MCF 10A (cell line): ENCODE measurements at regions not wholly inside any gene's neighbourhood (a gene's known extent, or its start where the extent isn't known, plus 50 kb on each side); places are given as distances from the start of the nearest gene placed in this dataset.

ENCODE experiments used
- BruUV-seq: library from RNA; stranded (reverse); fragments of 400-500 nt; replicated peaks from 2 replicates; lab custom pipeline; 2021; lab: Mats Ljungman, UMichigan
- CTCF ChIA-PET: fragments of 300-600 bp; sonication (Branson Sonifier 250); formaldehyde crosslinking; extraction: SDS; loops from one replicate; lab custom pipeline; 2021; ENCODE audit warnings: antibody characterized with exemption, inconsistent platforms; lab: Yijun Ruan, JAX
- POLR2A ChIA-PET: fragments of 300-600, 350-650 bp; sonication (Branson Sonifier 250); formaldehyde crosslinking; extraction: SDS; loops from one replicate; lab custom pipeline; 2020; ENCODE audit warnings: antibody characterized with exemption, inconsistent platforms; lab: Yijun Ruan, JAX
- DNase-seq: peaks from one replicate; pipeline ENCODE4 v3.0.0-alpha.2; 2018; ENCODE audit not compliant: unreplicated experiment
- H3K27ac Mint-ChIP-seq: one replicate; pipeline ENCODE4 v1.8.0; 2022; ENCODE audit warnings: mild to moderate bottlenecking, low read depth, mixed read lengths; ENCODE audit not compliant: unreplicated experiment
- H3K27me3 Mint-ChIP-seq: one replicate; pipeline ENCODE4 v1.8.0; 2022; ENCODE audit warnings: mixed read lengths; ENCODE audit not compliant: insufficient read depth, unreplicated experiment
- H3K36me3 Mint-ChIP-seq: one replicate; pipeline ENCODE4 v1.8.0; 2022; ENCODE audit warnings: mild to moderate bottlenecking, moderate library complexity, mixed read lengths; ENCODE audit not compliant: insufficient read depth, unreplicated experiment
- H3K4me1 Mint-ChIP-seq: one replicate; pipeline ENCODE4 v1.8.0; 2022; ENCODE audit warnings: mixed read lengths; ENCODE audit not compliant: insufficient read depth, unreplicated experiment
- H3K4me3 Mint-ChIP-seq: one replicate; pipeline ENCODE4 v1.8.0; 2022; ENCODE audit warnings: mild to moderate bottlenecking, moderate library complexity, mixed read lengths; ENCODE audit not compliant: unreplicated experiment
- H3K9me3 Mint-ChIP-seq: one replicate; pipeline ENCODE4 v1.8.0; 2022; ENCODE audit warnings: mixed read lengths; ENCODE audit not compliant: unreplicated experiment
- CTCF ChIP-seq: fragments of 200-600 bp; IDR thresholded peaks from one replicate; pipeline ENCODE4 v1.8.0; 2022; ENCODE audit warnings: antibody characterized with exemption, mild to moderate bottlenecking; ENCODE audit not compliant: unreplicated experiment
- intact Hi-C: fragments of 100-400 bp; cut with micrococcal nuclease; formaldehyde crosslinking; loops from 2 replicates; pipeline ENCODE4 v1.14.1; 2022

GRCh38 chr6:76706086-76706485, 633.6 kb upstream of the IMPG1 start:
- H3K4me3 Mint-ChIP-seq = no peak overlapping the region
- H3K9me3 Mint-ChIP-seq = no peaks in the 10 kb centered on the region
- peaks cover 15% of the 10 kb centered on the region for H3K4me1 Mint-ChIP-seq
- CTCF ChIA-PET = no interaction called here
- no peak overlapping the region for H3K27ac Mint-ChIP-seq
- no TSS peak for BruUV-seq
- no peak for TF ChIP-seq CTCF
- intact Hi-C loops = no loop called here
- POLR2A ChIA-PET = no interaction called here
- no peaks in the 10 kb centered on the region for H3K27me3 Mint-ChIP-seq
- H3K36me3 Mint-ChIP-seq = no peaks in the 10 kb centered on the region
- DNase-seq = no peak

DNA sequence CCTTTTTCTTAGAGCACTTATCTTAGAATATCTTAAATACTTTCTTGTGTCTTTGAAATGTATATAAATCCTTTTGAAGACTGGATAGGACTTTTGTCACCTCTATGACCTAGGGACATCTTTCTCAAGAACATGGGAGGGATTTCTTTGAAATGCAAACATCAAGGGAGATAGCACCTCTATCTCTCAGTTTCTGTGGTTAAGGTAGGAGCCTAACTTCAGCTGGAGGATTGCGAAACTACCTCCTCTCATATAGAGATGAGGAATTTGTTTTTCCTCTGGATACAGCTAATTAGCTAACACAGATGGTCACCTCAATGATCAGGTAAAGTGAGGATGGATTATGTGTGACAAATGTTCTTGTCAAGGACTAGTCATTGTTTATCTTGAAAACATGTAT, 631.3 kb upstream of the IMPG1 start:
- no peaks in the 10 kb centered on the region for H3K36me3 Mint-ChIP-seq
- H3K4me1 Mint-ChIP-seq = peaks cover 15% of the 10 kb centered on the region
- no TSS peak for BruUV-seq
- H3K9me3 Mint-ChIP-seq = no peaks in the 10 kb centered on the region
- intact Hi-C loops = no loop called here
- H3K4me3 Mint-ChIP-seq = no peak overlapping the region
- no peak overlapping the region for H3K27ac Mint-ChIP-seq
- DNase-seq = peak; percentile 21
- POLR2A ChIA-PET = interaction anchor here (0.6 kb wide), 1 partner anchor 134 kb away, joined by 3 read pairs; no protein-coding TSS in a partner anchor
- CTCF ChIA-PET = no interaction called here
- TF ChIP-seq CTCF = no peak
- no peaks in the 10 kb centered on the region for H3K27me3 Mint-ChIP-seq

GRCh38 chr6:76703285-76703684, 630.8 kb upstream of the IMPG1 start:
- Mint-ChIP-seq H3K36me3 (no peaks in the 10 kb centered on the region), H3K27ac (no peak overlapping the region), H3K4me3 (no peak overlapping the region), H3K4me1 (peaks cover 15% of the 10 kb centered on the region), H3K9me3 (no peaks in the 10 kb centered on the region), H3K27me3 (no peaks in the 10 kb centered on the region)
- ChIA-PET POLR2A (interaction anchor here (0.6 kb wide), 1 partner anchor 134 kb away, joined by 3 read pairs; no protein-coding TSS in a partner anchor), CTCF (no interaction called here)
- no TSS peak for BruUV-seq
- TF ChIP-seq CTCF = no peak
- intact Hi-C loops = no loop called here
- no peak for DNase-seq

DNA sequence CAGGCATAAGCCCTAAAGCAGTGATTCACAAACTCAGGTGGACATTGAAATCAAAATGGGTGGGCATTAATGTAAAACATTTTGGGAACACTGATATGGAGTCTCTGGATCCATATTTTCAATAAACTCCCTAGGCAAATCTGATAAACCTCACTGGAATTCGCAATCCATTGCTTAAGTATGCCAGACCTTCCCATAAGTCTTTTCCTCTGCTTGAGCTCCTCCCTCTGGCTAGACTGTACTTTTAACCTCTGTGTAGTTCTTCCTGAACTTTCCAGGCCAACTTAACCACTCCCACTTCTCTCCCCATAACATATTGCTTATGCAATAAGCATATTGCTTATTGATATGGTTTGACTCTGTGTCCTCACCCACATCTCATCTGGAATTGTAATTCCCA, 629.7 kb upstream of the IMPG1 start:
- Mint-ChIP-seq H3K4me3 (no peak overlapping the region), H3K27ac (peak overlapping the region; percentile 52), H3K4me1 (peaks cover 20% of the 10 kb centered on the region), H3K27me3 (no peaks in the 10 kb centered on the region), H3K9me3 (no peaks in the 10 kb centered on the region), H3K36me3 (no peaks in the 10 kb centered on the region)
- TF ChIP-seq CTCF = no peak
- POLR2A ChIA-PET = no interaction called here
- BruUV-seq = no TSS peak
- no peak for DNase-seq
- intact Hi-C loops = no loop called here
- CTCF ChIA-PET = interaction anchor here (0.7 to 0.8 kb wide), 2 partner anchors 9 to 65 kb away, joined by 3 read pairs; no protein-coding TSS in a partner anchor
